8988T (cell line): ENCODE measurements at regions not wholly inside any gene's neighbourhood (a gene's known extent, or its start where the extent isn't known, plus 50 kb on each side); places are given as distances from the start of the nearest gene placed in this dataset.

ENCODE experiments used
- DNase-seq: peaks from one replicate; pipeline ENCODE4 v3.0.0; 2011

DNA sequence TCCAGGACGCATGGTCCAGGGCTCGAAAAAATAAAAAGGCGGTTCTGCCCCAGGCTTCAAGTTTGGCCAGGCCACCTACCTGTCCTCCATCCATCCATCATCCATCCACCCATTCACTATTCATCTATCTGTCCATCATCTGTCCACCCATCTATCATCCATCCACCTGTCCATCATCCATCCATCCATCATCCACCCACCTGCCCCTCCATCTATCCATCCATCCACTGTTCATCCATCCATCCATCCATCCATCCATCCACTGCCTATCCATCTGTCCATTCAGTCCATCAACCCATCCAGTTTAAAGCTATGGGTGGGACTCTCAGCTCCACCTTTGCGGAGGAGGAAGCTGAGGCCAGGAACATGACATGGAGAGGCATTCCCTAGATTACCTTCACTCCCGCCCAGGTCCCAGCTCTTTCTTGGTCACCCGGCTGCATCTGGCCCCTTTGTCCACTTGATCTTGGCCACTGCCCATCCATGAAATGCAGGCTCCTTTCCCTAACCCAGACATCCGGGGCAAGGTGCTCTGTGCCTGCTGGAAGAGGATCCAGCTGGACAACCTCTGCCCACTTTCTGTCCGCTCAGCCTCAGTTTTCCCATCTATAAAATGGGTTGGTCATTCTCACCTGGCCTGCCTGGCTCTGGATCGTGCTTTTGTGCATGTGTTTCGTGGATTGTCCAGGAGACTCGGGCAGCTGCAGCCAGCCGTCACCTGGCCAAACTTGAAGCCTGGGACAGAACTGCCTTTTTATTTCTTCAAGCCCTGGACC, 236.0 kb upstream of the CIBAR2 start:
- DNase-seq, result no peak

DNA sequence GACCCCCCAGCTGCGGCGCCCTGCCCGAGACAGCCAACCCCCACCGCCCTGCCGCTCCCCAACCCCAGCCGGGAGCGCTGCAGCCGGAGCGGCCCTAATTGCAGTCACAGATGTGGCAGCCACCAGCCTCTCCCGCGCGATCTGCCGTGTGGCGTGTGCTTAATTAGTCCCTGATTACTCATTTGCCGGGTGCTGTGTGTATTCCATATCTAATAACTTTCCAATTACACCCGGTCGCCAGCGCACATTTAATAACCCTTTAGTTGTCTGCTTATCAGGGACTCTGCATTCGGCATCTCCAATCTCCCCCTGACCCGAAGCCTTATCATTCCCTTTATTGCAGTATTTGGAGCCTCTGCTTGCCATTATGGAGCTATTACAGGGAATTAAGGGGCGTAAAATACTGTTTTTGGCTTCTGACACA, 236.7 kb upstream of the CIBAR2 start:
- no peak for DNase-seq

GRCh38 chr16:85349365-85350145, 237.3 kb upstream of the CIBAR2 start:
- DNase-seq, result no peak

DNA sequence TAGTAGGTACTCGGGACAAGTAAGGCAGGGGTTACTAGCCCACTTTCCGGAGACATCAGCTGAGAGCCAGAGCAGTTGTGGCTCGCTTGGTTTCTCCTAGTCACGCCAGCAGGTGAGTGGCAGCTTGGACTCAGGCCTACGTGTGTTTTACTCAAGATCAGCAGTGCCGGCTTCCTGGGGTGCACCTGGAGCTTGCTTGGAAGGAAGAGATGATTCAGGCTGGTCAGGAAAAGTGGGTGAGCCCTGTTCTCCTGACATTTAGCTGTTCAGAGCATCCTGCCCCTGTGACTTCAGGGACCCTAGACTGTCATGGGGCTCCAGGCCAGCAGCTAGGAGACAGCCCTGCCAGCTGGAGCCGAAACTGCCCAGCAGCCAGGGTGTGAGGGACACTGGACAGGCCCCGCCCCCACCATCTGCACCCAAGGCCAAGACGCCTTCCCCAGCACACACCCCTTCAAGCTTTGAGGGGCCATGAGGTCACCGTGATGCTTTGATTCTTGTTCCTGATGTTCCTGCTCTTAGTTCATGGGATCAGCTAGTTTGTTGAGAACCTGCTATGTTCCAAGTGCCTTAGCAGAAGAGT, 238.0 kb upstream of the CIBAR2 start:
- no peak for DNase-seq

DNA sequence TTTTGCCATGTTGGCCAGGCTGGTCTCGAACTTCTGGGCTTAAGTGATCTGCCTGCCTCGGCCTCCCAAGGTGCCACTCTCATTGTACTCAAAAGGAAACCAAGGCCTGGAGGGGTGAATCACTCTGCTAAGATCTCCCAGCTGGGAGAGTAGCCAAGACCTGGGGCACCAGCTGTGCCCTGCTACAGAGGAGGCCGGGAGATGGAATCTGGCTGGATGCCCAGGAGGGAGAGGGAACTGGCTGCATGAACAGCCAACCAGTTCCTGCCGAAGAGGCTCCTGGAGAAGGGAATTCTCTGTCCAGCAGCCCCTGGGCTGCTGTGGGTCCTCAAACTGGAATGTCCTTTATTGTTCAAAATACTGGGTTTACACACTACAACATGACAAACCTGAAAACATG, 238.7 kb upstream of the CIBAR2 start:
- peak; percentile 96 for DNase-seq

DNA sequence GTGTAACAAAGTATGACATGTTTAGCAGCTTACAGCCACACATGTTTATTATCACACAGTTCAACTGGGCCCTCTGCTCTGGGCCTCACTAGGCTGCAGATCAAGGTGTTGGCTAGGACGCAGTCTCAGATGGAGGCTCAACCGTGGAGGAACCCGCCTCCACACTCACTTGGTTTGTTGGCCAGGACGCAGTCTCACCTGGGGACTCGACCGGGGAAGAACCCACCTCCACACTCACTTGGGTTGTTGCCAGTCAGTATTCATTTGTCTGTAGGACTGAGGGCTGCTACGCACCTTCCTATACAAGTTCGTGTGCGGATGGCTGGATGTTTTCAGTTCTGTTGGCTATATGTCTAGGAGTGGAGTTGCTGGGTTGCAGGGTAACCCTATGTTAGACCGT, 240.7 kb upstream of the CIBAR2 start:
- DNase-seq, result no peak

DNA sequence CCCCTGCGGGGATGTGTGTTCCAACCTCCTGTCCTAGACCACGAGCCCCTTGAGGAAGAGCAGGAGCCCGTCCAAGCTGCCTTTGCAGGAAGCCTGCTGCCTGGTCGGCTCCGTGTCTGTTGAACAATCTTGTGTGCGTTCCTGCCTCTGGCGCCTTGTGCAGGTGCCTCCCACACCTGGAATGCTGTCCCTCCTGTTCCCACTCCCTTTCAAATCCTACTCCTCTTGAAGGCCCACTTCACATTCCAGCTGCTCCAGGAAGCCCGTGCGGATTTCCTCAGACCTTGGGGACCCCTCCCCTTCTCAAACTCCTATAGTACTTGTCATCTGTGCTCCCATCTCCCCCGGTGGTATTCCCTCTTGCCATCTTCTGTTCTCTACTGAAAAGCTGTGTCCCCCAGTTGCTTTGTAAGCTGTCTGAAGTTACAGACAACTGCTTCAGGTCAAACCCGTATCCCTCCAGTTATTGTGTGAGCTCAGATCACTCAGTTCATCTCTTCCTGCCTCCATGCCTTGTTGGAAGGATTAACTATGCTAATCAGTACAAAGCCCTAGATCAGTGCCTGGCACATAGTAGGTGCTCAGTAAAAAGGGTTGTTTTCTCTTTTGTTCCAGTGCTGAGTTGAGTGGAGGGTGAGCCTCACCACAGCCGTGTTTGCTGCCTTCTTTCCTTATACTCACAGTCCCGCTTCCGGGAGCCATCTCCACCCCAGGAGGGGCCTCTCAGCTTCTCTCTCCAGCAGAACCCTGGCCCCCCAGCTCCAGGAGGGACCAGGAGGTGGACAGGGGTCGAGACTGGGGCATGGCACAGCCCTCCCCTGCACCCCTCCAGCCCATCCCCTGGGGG, 241.8 kb upstream of the CIBAR2 start:
- no peak for DNase-seq

- DNase-seq, result no peak
These were observed 242.6 kb upstream of the CIBAR2 start for GRCh38 chr16:85354686-85355514.

GRCh38 chr16:85355515-85355837, 243.2 kb upstream of the CIBAR2 start:
- no peak for DNase-seq

DNA sequence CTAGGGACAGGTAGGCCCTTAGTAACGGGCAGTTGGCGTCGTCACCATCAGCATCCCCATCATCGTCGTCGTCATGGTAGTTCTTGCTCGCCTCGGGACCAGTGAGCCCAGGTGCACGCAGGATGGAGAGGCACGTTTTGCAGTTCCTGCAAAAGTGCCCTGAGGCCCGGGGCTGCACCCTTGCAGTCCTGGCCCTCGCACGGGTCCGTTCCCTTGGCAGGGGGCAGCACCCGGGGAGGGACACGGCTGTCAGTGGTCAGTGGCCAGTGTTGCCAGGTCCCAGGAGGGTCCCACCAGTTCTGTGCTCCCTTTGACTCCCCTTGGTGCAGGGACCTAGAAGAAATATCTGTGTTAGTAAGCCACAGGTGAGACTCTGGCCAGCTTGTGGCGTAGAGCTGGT, 243.9 kb upstream of the CIBAR2 start:
- no peak for DNase-seq

DNA sequence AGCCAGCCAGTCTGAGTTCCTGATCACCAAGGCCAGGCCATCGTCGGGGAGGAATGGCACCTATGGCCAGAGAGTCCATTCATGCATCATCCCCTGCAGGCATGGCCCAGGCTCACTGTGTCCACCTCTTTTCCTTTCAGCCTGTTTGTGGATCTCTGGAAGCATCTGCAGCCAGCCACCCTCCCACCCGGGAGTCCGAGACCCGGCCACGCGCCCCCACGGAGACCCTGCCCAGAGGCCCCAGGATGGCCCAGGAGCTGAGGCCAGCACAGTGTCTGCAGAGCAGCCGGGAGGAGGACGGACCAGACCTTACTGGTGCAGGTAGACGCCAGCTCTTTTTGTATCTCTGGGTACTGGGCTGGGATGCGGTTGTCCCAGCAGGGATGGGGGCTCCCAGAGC, 245.1 kb upstream of the CIBAR2 start:
- DNase-seq, result no peak

GRCh38 chr16:85357924-85358505, 245.7 kb upstream of the CIBAR2 start:
- no peak for DNase-seq

DNA sequence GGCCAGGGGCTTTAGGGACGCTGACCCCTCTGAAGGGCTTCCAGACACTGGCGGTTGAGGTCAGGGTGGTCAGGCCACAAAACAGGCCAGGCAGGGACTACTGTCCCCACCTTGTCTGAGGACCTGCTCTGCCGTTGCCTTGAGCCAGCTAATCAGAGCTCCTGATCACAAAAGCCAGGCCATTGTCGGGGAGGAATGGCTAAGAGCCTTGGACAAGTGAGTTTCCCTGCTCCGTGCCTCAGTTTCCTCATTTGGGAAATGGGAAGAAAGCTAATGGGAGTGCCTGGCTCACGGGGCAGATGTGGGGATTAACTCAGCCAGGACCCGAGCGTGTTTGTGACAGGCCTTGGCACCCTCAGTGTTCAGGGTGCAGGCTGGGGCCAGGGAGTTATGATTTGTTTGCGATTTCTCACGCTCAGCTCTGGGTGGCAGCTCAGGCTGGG, 246.5 kb upstream of the CIBAR2 start:
- DNase-seq, result no peak

DNA sequence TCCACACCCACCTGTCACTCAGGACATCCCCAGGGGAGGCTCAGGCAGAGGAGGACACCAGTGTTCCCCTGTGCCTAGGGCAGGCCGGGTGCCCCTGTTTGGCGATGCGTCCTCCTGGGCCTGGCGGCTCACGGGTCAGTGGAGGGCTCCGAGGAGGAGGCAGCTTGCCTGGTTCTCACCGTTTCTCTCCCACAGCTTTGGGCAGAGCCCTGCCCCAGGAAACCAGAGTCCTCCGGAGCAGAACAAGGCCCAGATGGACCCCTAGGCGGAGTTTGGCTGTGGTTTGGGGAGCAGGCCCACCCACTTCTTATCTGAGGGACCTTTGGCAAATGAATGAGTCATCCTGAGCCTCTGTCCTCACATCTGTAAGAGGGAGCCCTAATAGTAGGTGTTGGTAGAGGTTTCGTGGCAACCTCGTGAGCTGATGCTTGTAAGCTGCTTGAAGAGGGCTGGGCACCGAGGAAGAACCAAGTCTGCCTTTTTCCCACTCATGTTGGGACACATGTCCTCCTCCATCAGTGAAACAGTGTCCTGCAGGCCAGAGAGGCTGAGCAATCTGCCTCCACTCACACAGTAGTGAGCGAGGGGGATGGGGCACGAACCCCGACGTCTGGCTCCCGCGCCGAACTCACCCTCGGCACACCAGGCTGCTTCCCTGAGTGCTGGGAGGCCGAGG, 247.0 kb upstream of the CIBAR2 start:
- no peak for DNase-seq

DNA sequence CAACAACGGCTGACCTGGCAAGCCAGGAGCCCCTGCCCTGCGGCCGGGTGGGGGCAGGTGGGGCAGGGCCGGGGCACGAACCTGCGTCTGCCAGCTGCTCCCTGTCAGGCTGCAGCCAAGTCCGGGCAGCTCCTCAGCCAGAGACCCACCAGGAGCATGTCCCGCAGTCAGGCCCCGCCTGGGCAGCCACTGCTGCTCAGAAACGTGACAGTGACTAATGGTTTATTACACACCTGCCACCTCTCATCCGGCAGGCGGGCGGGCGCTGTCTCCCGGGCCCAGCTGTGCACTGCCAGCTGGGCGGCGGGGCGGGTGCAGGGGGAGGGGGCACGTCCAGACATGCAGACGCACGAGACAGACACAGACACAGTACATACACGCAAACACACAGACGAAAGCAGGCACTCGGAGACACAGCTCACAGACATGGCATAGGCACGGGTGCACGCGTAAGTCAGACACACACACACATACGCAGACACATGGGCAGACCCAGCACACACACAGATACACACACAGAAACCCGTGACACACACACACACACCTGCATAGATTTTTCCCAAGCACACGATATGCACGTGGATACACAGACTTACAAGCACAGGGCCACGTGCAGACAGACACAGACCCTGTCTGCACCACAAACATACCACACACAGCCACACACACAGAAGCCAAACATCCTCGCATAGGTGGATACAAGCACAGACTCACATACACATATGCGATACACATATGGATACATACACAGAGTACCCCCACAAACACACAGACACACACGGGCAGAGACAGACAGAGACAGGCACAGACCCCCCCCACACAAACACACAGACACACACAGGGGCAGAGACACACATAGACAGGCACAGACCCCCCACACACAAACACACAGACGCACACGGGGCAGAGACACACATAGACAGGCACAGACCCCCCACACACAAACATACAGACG, 248.3 kb upstream of the CIBAR2 start:
- DNase-seq, result no peak

- no peak for DNase-seq
These were observed 249.3 kb upstream of the CIBAR2 start for GRCh38 chr16:85361441-85362118.

GRCh38 chr16:85362443-85362842, 250.2 kb upstream of the CIBAR2 start:
- no peak for DNase-seq

DNA sequence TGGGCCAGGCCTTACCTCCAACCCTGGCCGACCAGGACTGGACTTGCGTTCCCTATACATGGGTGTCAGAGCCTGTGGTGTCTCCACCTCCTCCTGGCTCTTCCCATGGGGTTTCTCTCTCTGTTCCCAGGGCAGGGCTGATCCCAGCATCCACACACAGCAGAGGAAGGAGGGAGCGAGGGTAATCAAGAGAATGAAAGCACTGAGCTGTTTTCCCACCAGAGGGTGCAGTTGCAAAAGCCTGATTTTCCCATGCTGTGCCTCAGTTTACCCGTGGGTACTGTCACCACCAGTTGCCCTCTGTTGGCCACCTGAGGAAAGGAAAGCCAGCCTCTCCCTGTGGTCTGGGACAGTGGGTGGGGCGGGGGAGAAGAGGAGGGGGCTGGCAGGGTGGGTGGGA, 249.7 kb upstream of the GSE1 start:
- no peak for DNase-seq

DNA sequence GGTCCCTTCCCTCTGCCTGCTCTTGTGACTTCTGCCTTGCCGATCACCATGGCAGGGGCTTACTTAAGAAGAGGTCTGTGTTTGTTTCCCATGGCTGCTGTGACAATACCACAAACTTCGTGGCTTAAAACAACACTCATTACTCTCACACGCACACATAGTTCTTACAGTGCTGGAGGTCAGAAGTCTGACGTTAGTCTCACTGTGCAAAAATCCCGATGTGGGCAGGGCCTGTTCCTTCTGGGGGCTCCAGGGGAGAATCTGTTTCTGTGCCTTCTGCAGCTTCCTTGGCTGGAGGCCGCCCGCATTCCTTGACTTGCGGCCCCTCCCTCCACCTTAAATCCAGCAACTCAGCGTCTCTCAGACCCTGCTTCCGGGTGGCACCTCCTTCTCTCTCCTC, 249.2 kb upstream of the GSE1 start:
- no peak for DNase-seq
